ENCODE measurements at regions not wholly inside any gene's neighbourhood (a gene's known extent, or its start where the extent isn't known, plus 50 kb on each side); places are given as distances from the start of the nearest gene placed in this dataset.

DNA sequence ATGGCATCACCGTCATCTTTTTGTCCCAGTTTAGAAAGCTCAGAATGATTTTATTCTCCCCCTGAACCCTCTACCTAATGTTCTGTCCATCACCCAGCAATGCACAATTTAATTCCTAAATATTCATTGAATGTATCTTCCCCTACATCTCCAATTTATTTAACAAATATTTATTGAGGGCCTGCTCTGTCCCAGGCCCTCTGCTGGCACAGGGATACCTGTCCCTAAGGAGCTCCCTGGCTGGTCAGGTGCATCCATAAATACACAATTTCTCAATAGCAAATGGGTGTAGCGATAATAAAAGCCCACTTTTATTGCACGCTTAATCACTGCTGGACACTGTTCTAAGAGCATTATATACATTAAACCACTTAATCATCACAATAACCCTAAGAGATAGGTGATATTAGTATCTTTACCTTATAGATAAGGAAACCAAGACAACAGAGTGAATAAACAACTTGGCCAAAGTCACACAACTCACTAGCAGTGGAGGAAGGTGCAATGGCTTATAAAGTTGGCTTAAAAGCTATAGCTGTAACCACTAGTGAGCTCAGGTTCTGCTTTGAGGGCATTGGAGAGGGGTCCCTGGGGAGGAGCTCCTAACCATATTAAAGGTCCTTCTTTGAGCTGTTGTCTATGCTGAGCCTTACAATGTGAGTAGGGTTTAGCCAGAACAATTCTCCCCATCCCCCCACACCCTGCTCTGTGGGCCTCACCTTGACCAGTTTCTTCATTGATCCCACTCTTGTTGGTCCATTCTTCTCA is 126.3 kb upstream of the JUN start:
- DNase-seq (ENCODE audit: low read depth): no peak

DNA sequence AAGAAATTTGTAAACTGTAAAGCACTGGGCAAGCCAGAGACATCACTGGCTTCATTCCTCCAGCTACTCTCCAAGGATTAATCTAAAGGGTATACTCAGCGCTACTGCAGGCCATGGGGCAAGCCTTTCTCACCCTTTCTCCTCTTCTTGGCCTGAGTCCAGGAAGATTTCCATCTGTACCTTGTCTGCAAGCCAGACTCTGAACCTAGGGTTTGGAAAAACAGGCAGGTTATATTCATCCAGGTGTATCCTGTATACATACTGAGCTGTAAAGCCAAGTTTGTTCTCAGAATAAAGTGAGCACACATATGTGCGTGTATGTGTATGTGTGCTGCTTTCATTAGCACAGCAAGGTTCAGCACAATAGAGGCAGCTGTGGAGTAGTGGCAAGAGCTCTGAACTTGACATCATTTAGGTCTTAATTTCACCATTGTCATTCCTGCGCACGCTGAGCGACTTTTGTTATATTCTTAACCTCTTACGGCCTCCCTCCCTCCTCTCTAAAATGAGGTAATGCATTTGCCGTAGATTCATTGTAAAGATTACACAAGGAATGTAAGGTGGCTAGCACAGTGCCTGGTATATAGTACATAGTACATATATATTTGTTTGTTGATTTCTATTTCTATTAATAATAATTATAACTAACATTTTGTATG is 128.1 kb upstream of the JUN start:
- DNase-seq (ENCODE audit: low read depth): no peak

DNA sequence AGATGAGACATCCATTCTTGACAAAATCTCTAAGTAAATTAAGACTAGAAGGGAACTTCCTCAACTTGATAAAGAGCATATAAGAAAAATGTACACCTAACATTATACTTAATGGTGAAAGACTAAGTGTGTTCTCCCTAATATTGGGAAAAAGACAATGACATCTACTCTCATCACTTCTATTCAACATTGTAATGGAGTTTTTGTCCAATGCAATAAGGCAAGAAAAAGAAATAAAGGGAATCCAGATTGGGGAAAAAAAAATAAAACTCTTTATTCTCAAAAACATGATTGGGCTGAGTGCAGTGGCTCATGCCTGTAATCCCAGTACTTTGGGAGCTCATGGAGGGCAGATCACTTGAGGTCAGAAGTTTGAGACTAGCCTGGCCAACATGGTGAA is 131.1 kb upstream of the JUN start:
- no peak for DNase-seq (ENCODE audit: low read depth)

DNA sequence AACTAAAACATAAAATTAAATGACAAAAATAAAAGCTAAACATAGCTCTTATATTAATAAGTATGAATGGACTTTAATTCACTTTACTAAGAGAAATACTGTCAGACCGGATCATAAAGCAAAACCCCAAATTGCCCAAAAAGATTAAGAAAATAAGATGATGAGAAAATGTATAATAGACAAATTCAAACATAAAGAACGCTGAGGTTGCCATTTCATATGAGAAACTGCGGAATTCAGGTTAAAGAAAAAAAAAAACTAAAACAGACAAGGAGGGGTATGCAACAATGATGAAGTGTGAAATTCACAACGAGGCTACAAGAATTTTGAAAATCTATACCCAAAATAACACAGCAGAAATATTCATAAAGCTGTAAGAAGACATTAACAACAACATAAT is 133.6 kb upstream of the JUN start:
- no peak for DNase-seq (ENCODE audit: low read depth)

DNA sequence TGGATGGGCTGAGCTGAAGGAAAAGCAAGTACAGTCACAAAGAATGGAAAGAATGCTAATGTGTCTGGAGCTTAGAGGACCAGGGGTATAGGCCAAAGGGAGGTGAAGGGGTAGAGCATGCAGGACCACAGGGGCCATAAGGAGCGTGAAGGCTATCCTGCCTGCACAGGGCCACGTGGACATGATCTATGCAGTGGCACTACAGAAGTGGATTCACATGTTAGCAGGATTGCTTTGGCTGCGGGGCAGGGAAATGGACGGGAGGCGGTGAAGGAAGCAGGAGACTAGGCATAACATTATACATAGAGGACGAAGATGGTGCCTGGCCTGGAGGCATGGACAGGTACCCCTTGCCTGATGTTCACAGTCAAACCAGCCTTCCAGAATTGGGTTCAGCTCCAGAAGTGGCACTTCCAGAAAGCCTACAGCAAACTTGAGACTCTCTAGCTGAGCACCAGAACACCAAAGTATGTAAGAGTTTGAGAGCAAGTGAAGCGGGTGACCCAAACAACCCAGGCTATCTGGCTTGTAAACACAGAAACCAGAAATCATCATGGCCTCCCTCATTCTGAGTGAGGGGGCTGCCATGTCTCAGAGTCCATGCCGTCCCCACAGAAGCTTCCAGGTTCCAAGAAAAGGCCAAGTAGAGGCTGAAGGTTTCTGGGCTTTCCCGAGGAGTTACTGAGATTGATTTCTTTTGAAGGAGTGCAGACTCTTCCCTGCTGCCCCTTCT is 135.5 kb upstream of the JUN start:
- DNase-seq (ENCODE audit: low read depth): no peak

DNA sequence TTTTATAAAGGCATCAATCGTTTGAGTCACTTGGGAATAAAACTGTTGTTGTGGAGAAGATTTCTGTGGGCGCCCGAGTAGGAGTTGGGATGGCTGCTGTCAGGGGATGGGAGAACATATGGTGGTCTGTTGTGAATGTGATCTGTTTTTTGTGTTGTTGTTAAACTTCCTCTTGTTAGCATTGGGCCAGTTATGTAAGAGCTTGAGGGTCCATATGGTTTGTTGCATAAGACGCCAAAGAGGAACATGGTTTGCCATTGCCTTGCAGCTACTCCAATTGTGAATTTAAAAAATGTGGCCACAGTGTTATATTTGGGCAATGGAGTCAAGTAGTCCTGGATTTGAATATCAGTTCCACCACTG is 136.1 kb upstream of the JUN start:
- DNase-seq (ENCODE audit: low read depth): no peak

DNA sequence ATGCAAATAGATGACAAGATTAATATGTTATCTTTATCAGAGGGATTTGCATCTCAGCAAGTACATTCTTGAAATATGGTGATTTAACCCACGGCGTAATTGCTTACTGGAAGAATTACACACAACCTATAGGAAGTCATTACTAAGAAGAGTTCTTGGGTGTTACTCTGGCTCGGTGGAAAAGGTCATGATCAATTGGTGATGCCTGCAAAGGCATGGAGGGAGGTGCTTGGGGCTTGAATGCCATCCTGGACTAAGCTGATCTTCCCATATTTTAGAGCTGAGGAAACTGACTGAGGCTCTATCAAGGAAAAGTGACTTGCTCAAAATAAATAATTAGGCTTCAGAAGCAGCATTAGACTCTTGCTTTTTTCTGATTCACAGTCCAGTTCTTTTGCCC is 137.5 kb upstream of the JUN start:
- no peak for DNase-seq (ENCODE audit: low read depth)

DNA sequence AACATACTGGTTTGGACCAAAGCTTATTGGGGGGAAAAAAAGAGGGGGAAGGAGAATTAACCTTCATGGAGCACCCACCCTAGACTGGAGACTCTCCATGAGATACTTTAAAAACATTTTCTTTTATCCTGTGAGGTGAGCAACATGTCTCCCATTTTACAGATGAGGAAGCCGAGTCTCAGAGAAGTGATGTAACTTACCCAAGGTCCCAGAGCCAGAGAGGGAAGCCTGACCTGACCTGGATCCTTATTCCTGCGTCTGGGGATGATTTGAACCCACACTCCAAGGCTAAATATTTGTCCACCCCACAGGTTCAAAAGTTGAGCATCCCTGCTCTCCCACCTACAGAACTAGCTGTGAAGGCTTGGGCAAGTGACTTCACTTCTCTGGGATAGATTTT is 137.9 kb upstream of the JUN start:
- no peak for DNase-seq (ENCODE audit: low read depth)

DNA sequence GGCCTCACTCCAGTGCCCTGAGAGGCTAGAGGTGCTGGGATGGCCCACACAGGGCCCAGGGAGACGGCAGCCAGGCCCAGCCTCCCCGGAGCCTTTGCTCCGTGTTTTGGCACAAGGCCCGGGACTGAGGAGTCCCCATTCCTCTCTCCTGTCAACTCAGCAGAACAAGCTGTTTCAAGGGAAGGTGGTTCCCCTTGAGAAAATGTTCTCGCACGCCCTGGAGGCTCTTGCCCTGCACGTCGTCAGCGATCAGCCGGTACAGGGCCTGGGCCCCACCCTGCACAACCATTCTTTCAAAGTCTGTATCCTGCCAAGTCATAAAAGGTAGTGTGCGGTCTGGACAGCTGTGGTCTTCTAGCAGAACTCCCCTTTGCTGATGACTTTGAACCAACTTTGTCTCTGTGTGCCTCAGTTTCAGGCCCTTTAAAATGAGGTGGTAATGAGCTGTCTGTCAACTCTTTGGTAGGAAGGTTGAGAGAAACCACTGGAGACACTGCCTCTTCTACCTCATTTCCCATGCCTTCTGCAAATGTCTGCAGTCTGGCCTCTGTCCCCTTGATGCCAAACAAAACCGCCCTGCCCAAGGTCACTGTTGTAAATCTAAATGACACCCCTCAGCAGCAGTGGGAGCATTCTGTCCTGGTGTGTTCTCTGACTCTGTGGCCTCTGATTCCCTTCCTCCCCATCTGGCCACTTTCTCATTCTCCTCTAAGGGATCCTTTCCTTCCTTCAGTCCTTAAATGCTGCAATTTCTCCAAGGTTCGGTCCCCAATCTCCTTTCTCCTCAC is 138.6 kb upstream of the JUN start:
- DNase-seq (ENCODE audit: low read depth): peak; percentile 85

DNA sequence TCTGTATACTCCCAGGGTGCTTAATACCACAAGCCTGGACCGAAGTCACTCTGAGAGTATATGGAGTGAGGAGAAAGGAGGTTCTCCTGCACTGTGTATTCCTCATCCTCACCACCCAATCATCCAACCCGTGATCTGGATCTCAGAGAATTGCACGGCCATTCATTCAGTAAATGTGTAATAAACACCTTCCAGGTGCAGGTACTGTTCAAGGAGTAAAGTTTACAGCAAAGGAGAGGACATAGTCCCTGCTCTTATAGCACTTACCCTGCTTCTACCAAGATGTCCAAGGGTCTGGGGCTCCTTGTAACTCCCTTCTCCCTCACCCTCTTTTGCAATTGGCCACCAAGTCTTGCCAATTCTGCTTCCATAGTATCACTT is 139.2 kb upstream of the JUN start:
- DNase-seq (ENCODE audit: low read depth): no peak

DNA sequence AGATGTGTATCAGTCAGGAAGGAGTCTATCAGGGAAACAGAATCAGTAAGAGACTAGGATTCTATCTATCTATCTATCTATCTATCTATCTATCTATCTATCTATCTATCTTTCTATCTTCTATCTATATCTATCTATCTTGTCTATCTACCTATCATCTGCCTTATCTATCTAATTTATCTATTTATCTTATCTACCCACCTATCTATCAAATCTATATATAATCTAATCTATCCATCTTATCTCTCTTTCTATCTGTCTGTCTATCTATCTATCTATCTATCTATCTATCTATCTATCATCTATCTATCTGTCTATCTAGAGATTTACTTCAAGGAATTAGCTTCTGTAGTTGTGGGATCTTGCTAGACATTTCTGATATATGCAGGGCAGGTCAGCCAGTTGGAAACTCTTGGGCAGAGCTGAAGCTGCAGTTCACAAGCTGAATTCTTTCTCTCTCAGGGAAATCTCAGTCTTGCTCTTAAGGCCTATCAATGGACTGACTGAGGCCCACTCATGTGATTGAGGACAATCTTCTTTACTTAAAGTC is 140.2 kb upstream of the JUN start:
- no peak for DNase-seq (ENCODE audit: low read depth)

DNA sequence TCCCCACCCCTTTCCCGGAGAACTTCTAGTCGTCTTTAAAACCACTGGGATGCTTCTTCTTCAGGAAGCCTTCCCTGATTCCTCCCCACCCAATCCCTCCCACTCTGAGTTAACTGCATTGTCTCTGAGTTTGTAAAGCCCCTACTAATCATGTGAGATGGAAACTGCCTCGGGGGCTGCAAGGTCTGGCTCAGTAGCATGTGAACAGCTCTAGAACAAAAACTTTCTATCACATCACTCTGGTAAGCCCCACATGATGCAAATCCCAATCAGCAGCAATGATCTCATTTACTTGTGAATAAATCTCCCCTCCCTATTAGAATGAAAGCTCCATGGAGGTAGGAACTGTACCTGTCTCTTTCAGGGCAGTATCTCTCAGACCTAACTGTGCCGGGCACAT is 141.0 kb upstream of the JUN start:
- DNase-seq (ENCODE audit: low read depth): no peak

DNA sequence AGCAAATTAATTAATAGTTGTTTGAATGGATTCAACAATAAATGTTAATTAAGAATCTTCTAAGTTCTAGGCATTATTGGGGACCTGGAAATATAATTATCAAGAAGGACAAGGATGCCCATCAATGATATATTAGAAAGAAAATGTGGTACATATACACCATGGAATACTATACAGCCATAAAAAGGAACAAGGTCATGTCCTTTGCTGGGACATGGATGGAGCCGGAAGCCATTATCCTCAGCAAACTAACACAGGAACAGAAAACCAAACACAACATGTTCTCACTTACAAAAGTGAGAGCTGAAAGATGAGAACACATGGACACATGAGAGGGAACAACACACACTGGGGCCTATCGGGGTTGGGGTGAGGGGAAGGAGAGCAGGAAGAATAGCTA is 141.4 kb upstream of the JUN start:
- DNase-seq (ENCODE audit: low read depth): no peak

DNA sequence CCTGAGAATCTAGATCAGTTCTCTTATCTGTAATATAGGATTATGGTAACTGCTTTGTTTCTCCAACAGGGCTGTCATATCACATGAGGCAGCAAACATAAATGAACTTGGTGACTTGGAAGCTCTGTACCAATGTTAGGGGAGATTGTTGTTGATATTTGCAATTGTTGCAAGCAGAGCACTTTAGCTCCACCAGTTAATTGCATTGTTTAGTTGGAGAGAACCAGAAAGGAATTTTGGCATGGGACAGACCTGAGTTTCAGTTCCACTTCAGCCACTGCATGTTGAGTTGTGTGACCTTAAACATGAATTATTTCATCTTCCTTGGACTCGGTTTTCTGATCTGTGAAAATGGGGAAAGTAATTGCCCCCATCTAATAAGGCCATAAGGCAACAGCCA is 142.3 kb upstream of the JUN start:
- DNase-seq (ENCODE audit: low read depth): no peak

DNA sequence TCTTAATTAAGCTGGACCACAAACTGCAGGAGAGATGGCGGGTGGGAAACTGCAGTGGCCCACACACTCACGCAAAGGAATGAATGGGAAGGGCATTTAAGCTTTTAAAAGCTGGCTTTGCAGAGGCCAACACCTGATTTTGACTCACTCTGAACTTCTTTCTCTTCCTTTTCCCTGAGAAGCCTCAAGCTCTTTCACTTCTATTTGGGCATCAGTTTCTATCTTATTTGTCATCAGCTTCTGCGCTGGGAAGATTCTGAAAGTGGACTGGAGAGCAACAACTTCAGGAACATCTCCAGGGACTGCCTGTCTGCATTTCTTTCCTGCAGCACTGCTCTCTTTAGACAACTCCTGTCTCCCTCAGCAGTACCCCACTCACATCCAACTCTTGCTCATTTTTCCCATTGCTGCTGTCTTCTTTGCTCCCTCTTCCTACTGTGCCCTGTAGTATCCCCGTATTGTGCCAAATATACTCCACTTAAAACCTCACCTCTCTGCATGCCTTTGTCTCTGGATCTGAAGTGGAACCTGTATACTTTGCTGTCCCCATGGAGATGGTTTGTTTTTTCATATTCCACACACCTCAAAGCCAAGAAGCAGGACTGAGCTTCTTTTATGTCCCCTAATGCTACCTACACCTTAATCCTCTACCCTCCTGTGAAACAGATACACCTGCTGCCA is 143.3 kb upstream of the JUN start:
- DNase-seq (ENCODE audit: low read depth): peak; percentile 18

DNA sequence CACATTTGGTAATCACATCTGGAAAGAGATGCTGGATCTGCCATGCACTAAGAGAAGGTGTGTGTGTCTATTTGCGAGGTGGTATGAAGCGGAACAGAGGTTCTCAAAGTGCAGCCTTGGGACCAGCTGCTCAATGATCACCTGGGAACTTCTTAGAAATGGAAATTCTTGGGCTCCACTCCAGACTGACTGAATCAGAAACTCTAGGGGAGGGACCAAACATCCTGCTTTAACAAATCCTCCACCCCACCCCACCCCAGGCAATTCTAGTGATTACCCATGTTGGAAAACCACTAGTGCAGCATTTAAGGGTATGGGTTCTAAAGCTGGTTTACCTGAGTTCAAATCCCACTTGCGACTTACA is 143.9 kb upstream of the JUN start:
- DNase-seq (ENCODE audit: low read depth): no peak

DNA sequence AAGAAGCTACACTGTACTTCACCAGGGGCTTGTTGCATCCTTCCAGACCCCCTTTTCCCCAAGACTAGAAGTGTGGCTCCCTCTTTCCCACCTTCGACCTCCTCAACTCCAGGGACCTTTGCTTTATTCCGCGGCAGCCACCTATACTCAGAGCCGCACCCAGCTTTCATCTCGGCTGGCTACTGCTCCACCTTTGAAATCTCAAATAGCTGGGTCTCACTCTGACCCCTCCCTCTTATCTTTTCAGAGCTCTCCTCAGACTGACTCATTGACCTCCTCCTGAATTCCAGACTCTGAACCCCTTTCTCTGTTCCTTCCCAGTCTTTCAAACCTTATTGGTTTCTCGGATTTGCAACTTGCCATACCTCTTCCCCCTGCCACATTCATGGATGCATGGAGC is 144.7 kb upstream of the JUN start:
- DNase-seq (ENCODE audit: low read depth): no peak

DNA sequence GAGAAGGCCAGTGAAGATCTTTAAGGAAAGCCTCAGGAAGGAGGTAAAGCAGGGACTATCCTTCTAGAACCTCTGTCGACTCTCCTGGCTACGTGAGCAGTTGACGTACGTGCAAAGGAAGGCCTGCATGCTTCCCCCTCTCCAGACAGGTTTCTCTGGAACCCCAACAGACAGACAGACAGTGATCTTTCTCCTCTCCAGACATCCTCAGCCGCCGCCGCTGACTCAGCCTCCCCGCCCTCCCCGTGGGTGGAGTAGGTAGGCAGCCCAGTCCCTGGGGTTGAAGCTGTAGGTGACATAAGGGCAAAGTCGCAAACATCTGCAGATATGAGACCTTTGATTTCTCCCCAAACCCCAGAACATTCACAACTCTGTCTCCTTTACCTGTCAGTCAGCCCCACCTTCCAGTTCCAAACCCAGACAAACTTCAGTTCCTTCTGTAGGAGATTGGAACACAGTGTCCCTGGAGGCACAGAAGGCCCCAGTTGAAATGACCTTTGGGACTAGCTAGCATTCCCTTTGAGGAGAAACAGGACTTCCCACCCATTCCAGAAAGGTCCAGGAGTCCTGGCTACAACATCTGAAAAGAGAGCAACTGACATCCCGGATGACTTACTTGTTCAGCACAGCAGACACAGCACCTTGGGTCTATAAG is 146.0 kb upstream of the JUN start:
- DNase-seq (ENCODE audit: low read depth): peak; percentile 60

DNA sequence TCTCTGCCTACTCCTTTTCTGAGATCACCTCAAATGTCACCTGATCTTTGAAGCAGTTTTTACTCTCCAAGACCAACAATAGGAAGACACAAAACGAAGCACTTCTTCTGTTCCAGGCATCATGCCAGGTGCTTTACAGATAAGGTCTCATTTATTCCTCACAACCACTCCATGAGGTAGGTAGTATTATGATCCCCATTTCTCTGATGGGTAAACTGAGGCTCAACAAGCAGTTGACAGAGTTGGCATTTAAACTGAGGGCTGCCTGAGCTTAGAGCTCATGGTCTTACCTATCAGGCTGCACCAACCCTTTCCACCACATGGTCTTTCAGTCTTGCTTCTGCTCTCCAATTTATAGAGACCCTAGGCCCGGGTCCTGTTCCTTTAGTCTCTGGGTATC is 147.2 kb upstream of the JUN start:
- no peak for DNase-seq (ENCODE audit: low read depth)

DNA sequence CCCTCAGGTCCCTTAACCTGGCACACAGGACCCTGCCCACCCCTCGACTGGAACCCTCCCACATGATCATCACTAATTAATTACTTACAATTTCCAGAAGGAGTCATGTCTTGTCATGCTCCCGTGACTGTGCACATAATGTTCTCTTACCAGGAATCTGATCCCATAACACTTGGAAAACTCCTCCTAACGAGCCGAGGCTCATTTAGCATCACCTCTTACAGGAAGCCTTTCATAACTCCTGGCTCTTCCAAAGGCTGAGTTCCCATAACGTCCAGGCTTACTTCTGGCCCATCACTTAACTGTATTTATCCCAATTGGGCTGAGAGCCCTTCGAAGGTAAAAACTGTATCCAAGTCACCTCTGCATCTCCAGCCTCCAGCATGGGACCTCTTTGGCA is 147.9 kb upstream of the JUN start:
- no peak for DNase-seq (ENCODE audit: low read depth)

DNA sequence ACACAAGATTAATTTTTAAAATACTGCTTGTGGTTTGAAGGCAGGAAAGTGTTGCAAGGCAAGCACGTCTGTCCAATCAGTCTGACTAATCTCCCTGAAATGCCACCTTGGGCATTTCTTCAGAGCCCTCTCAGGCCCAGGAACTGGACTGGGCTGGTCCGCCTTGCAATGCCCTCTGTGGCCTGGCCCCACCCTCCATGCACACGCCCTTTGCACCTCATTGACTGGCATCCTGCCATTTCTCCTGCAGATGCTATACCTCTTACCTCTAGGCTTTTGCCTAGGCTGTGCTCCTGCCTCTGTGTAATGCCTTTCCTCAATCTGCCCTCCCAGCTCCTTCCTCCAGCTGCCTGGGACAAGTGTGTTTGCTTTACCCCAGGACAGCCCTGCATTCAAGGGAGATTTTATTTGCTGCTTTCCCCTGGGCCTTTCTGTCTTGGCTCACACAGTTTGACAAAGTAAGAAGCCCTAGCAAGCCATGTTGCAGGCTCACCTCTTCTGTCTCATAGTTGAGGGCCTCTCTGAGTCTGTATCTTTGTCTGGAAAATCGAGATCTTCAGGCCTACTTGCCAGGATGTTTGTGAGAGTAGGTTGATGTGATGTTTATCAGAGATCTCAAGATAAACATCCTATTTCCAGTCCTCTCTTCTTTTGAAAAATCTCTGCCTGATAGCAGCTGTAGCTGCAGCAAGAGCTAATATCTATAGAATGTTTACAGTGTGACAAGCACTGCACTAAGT is 149.2 kb upstream of the JUN start:
- DNase-seq (ENCODE audit: low read depth): peak; percentile 95

All from amniotic epithelial cell (primary cell).